ENCODE measurements at regions not wholly inside any gene's neighbourhood (a gene's known extent, or its start where the extent isn't known, plus 50 kb on each side); places are given as distances from the start of the nearest gene placed in this dataset.

DNA sequence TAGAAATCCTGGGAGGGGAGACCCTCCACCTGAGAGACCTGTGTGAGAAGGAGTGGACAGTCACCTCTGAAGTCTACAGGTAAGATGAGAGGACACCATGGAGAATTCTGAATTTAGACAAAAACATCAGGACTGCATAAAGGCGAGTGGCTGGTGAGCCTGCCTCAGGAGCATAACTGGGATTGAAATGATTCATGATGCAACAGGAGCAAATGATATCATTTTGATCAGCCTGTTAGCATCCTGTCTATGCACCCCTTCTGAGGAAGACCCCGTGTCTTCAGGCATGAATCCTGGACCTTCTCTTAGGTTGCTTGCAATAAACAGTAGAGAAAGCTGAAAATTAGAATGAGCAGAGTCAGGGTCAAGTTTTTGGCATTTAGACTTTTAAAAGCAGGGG, 245.8 kb downstream of the ETAA1 start:
- DNase-seq = no peak
- Histone ChIP-seq H3K27ac (no peak overlapping the region), H3K36me3 (no peaks in the 10 kb centered on the region), H3K4me1 (peaks cover 0 to 14% (median 6%) of the 10 kb centered on the region in 4 donors), H3K4me3 (no peak overlapping the region), H3K27me3 (no peaks in the 10 kb centered on the region), H3K9me3 (no peaks in the 10 kb centered on the region)
- intact Hi-C loops (cut with DNase I) = loop anchor here (5.0 to 10.0 kb wide), 2 partner anchors 748 to 966 kb away; no protein-coding TSS in a partner anchor
- no peak for TF ChIP-seq EP300 (IDR thresholded peaks at IDR 0.05)
- TF ChIP-seq POLR2AphosphoS5 (IDR thresholded peaks at IDR 0.05) = no peak
- TF ChIP-seq, protein P1, sequence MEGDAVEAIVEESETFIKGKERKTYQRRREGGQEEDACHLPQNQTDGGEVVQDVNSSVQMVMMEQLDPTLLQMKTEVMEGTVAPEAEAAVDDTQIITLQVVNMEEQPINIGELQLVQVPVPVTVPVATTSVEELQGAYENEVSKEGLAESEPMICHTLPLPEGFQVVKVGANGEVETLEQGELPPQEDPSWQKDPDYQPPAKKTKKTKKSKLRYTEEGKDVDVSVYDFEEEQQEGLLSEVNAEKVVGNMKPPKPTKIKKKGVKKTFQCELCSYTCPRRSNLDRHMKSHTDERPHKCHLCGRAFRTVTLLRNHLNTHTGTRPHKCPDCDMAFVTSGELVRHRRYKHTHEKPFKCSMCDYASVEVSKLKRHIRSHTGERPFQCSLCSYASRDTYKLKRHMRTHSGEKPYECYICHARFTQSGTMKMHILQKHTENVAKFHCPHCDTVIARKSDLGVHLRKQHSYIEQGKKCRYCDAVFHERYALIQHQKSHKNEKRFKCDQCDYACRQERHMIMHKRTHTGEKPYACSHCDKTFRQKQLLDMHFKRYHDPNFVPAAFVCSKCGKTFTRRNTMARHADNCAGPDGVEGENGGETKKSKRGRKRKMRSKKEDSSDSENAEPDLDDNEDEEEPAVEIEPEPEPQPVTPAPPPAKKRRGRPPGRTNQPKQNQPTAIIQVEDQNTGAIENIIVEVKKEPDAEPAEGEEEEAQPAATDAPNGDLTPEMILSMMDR (IDR thresholded peaks at IDR 0.05) = no peak
- no peak for TF ChIP-seq POLR2A (IDR thresholded peaks at IDR 0.05)
- 74 to 80% methylated on average over 2 of the region's 2 CpGs for WGBS, 2 donors

DNA sequence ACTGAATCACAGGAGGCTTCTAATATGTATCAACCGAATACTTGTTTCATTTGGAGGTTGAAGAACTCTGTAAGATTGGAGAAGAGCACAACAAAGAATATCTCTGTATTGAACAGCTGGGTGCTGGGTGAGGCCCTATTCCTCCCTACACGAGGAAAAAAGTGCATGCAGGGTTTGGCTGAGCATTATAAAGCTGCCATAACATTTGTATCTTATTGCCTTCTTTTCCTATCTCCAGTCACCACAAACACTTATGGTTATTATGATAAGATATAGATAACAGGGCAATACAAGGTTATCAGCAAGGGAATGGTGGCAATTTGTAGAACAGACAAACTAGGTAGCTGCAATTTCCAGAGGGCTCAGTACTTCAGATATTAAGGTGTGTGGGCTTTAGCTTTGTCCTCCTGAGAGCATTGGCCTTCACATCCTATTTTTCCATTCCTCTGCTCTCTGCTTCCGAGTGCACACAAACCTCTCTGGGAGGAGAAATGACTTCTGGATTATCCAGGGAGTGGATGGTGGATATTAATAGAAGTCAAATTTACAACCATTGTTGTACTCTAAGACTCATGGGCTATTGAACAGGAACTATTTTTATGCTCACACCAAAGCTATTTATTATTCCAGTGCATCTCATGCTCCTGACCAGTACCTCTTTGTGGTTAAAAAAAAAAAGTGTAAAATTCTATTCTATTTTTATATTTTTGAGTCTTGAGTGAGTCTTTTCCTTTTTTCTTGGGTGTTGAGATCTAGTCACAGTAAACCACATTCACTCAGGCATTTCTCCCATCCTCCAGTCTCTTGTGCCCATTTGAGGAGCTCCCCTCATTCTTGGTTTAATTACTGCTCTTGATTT, 248.4 kb downstream of the ETAA1 start:
- peaks cover 0 to 33% (median 22%) of the 10 kb centered on the region in 4 donors for H3K4me1 ChIP-seq
- no peak overlapping the region for H3K4me3 ChIP-seq
- H3K27me3 ChIP-seq = no peaks in the 10 kb centered on the region
- intact Hi-C loops (cut with DNase I) = loop anchor here (10.0 kb wide), 1 partner anchor 751 kb away; no protein-coding TSS in a partner anchor
- no peaks in the 10 kb centered on the region for H3K9me3 ChIP-seq
- H3K36me3 ChIP-seq = no peaks in the 10 kb centered on the region
- 14 to 45% methylated on average over 3 of the region's 3 CpGs for WGBS, 2 donors
- TF ChIP-seq POLR2A (IDR thresholded peaks at IDR 0.05) = no peak
- no peak for TF ChIP-seq EP300 (IDR thresholded peaks at IDR 0.05)
- TF ChIP-seq, protein P1 (IDR thresholded peaks at IDR 0.05) = no peak
- TF ChIP-seq POLR2AphosphoS5 (IDR thresholded peaks at IDR 0.05) = no peak
- no peak for DNase-seq
- H3K27ac ChIP-seq = peak overlapping the region in 2 of 4 donors; percentile 9 to 30

DNA sequence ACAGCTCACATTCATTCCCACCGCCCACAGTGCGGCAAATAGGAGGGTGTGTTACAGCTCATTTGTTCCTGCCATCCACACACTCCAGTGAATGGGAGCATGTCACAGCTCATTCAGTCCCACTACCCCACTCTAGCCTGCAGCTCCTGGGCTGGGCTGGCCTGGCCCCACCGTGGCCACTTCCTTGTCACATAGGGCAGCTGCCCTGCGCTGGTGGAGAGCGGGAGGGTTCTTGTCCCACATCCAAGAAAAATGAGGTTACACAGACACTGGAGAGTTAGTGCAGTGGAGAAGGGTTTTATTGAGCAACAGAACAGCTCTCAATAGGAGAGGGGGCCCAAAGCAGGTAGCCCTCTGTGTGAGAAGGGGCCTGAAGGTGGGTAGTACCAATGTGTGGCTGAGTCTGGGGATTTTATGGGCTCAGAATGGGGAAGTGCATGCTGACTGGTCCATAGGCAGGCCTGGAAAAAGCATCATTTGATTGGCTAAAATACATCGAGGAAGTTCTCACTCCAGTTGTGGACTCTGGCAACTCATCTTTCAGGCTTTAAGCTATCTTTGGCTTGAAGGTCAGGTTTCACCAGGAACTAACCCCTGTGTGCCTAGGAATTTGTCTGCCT, 249.7 kb downstream of the ETAA1 start:
- intact Hi-C loops (cut with DNase I) = loop anchor here (10.0 kb wide), 1 partner anchor 752 kb away; no protein-coding TSS in a partner anchor

DNA sequence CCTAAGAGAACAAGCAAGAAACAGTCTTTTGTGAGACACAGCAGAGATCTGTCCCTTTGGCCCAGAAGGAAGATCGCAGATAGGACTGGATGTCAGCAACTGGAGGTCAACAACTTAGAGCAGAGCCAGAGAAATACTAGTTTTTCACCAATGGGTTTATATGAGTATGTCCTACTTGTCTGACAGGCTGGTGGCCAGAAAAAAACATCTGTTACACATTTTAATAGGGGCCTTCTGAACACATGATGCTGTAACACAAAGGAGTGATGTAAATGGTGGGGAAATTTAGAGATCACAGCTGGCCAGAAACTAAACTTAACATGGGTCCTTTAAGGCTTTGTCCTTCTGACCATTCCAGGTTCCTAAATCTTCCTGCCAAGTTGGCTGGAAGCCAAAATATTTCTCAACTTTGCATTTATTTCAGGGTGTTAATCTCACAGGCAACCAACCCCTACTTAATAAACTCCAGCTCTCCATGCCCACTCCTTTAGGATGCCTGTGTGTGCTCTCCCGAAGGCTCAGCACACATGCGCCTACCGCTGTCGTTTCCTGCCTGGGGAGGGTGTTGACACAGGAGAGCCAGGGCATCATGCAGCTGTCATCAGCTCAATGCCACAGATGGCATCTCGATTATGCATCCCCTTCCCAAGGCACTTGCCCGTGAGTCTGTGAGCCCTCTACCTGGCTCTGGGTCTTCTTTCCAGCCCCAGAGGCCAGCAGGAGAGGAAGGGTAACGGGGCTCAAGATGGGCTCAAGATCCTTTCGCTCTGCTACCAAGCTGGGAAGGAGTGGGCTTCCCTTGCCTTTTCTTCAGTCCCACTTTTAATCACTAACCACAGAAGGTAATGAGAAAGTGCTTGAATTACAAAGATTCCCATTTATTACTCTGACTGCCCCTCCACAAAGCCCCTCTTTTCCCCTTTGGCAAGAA, 252.5 kb downstream of the ETAA1 start:
- H3K9me3 ChIP-seq = no peaks in the 10 kb centered on the region
- H3K27me3 ChIP-seq = no peaks in the 10 kb centered on the region
- H3K27ac ChIP-seq = peak overlapping the region; percentile 72 to 91 (median 83)
- no peaks in the 10 kb centered on the region for H3K36me3 ChIP-seq
- peak; percentile 78 to 86 (median 83) for TF ChIP-seq POLR2AphosphoS5 (IDR thresholded peaks at IDR 0.05)
- TF ChIP-seq, protein P1 (IDR thresholded peaks at IDR 0.05) = no peak
- TF ChIP-seq POLR2A (IDR thresholded peaks at IDR 0.05) = no peak
- peak; percentile 48 to 92 (median 68) for TF ChIP-seq EP300 (IDR thresholded peaks at IDR 0.05)
- peaks cover 0 to 46% (median 34%) of the 10 kb centered on the region in 4 donors for H3K4me1 ChIP-seq
- WGBS, 2 donors = 39 to 71% methylated on average over 9 of the region's 9 CpGs
- H3K4me3 ChIP-seq = no peak overlapping the region
- DNase-seq = peak; percentile 89
- intact Hi-C loops (cut with DNase I) = loop anchor here (2.0 to 10.0 kb wide), 9 partner anchors 198 to 1223 kb away; partner anchors contain the start of gene MEIS1

More for the DNA sequence above, 249.7 kb downstream of the ETAA1 start:
- DNase-seq = no peak
- H3K36me3 ChIP-seq = no peaks in the 10 kb centered on the region
- no peak overlapping the region for H3K4me3 ChIP-seq
- H3K4me1 ChIP-seq = peaks cover 0 to 45% (median 33%) of the 10 kb centered on the region in 4 donors
- no peaks in the 10 kb centered on the region for H3K9me3 ChIP-seq
- H3K27me3 ChIP-seq = no peaks in the 10 kb centered on the region
- WGBS, 2 donors = 94 to 96% methylated on average over 6 of the region's 6 CpGs
- H3K27ac ChIP-seq = peak overlapping the region in 1 of 4 donors; percentile 30
- TF ChIP-seq POLR2AphosphoS5 (IDR thresholded peaks at IDR 0.05) = no peak
- TF ChIP-seq POLR2A (IDR thresholded peaks at IDR 0.05) = no peak
- TF ChIP-seq, protein P1 (IDR thresholded peaks at IDR 0.05) = no peak
- TF ChIP-seq EP300 (IDR thresholded peaks at IDR 0.05) = no peak

Measured in sigmoid colon (tissue), 6 donors.